ENCODE measurements at regions not wholly inside any gene's neighbourhood (a gene's known extent, or its start where the extent isn't known, plus 50 kb on each side); places are given as distances from the start of the nearest gene placed in this dataset.
"Not testable (repeated sequence)": the region's sequence is repeated elsewhere in the genome, so short reads cannot be mapped to it uniquely, and the experiment has no call there.

- DNase-seq, result no peak
Observed at GRCh38 chr5:87115839-87116364, 151.8 kb upstream of the RASA1 start.

- DNase-seq, result peak; percentile 82
Observed at GRCh38 chr5:87116825-87117512, 150.7 kb upstream of the RASA1 start.

- no peak for DNase-seq
Observed at GRCh38 chr5:87119588-87119987, 148.1 kb upstream of the RASA1 start.

GRCh38 chr5:87120518-87121303 is 147.0 kb upstream of the RASA1 start:
- DNase-seq, result peak; percentile 81

- DNase-seq, result peak; percentile 86
Observed at GRCh38 chr5:87121304-87122150, 146.2 kb upstream of the RASA1 start.

DNA sequence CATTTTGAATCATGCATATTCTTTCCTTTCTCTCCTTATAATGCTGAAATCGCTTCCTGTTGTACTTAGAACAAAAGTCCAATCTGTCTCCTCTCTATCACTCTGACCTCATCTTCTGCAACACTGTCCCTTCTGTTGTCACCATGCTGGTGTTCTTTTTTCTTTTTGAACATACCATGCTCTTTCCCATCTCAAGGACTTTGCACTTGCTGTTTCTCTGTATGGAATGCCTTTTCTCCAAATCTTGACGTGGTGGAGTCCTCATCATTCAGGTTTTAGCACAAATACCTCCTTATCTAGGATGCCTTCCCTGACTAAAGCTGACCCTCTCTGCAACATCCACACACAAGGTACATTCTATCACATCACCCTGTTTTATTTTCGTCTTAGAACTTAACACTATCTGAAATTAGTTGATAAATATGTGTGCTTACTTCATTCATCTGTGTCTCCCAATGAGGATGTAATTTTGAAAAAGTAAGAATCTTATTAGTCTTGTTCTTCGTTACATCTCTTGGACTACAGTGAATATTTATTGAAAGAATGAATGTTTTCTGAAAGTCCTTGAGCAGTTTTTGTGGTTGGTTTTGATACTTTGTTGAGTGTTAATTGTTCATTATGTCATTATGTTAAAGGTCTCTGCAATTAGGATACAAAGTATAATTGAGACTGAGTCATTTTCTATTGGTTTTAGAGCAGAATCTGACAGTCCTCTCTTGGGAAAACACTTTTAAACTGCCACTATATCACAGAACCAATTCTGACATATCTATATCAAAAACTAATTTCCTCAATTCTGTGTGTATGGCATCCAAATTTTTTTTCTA is 145.3 kb upstream of the RASA1 start:
- DNase-seq, result peak; percentile 53

DNA sequence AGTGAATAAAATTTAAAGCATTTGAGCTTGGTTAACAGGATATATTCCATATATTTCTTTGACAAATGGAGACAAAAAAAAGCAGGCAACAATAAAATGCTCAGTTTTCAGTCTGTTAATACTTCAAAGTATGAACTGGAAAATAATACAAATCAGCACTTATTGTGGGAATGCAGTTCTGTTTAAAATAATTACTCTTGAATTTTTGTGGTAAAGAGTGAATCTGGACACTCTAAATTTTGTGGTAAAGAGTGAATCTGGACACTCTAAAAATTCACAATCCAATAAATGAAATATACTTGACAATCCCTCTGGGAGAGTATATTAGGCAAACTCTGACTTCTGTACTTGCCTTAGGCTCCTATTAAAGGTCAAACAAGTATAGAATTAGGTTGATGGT is 141.9 kb upstream of the RASA1 start:
- DNase-seq, result no peak

DNA sequence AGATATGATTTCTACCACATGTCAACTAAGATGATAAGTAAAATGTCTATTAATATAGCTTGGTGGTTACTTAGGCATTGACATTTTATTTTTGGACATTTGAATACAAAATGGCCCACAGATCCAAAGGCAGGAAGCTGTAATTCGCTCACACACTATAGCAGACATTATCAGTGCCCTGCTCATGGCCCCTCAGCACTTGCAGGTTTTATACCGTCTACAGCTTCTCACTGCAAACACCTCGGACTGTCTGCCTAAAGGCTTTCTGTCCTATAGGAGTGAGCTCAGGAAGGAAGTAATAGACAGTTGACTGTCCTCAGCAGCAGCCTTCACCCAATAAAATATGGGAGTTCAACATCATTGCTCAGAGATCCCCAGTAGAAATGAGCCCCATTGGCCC is 140.8 kb upstream of the RASA1 start:
- DNase-seq, result no peak

DNA sequence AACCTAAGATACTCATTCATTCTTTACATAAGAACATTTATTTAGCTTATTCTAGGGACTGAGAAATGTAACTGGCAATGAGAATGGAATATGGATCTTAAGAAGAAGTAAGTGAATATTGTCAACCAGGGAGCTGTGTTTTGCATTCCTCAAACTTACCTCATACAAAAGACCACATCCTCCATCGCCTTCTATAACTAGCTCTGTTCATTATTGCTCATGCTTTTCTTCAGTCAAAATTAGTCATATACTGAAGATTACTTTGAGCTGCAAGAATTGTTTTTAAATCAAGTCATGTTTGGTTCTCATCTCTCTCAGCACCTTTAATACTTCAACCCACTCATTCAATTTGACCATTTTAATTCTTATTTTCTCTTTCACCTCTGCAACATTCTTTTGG is 140.3 kb upstream of the RASA1 start:
- DNase-seq, result peak; percentile 59

- no peak for DNase-seq
Observed at GRCh38 chr5:87127956-87128687, 139.6 kb upstream of the RASA1 start.

- no peak for DNase-seq
Observed at GRCh38 chr5:87129046-87129445, 138.6 kb upstream of the RASA1 start.

- no peak for DNase-seq
Observed at GRCh38 chr5:87132696-87133095, 135.0 kb upstream of the RASA1 start.

- not testable (repeated sequence) for DNase-seq
Observed at GRCh38 chr5:87134513-87134912, 133.2 kb upstream of the RASA1 start.

- DNase-seq, result no peak
Observed at GRCh38 chr5:87136096-87136495, 131.6 kb upstream of the RASA1 start.

- DNase-seq, result no peak
Observed at GRCh38 chr5:87136733-87137132, 130.9 kb upstream of the RASA1 start.

DNA sequence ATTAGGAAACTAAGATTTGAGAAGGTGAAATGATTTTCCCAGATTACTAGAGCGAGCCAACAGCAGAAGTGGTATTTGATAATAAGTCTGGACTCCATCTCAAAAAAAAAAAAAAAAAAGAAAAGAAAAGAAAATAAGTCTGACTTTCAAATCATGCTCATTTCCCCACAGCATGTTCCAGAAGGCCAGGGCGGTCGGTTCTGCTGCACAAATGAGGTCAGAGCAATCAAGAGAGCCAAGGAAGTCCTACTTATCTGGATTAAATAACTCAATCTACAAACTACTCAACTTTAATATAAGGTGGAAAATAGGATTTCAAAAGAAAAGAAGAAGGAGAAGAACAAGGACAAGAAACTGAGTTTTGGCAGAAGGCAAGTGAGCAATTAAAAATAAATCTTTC is 130.4 kb upstream of the RASA1 start:
- no peak for DNase-seq

DNA sequence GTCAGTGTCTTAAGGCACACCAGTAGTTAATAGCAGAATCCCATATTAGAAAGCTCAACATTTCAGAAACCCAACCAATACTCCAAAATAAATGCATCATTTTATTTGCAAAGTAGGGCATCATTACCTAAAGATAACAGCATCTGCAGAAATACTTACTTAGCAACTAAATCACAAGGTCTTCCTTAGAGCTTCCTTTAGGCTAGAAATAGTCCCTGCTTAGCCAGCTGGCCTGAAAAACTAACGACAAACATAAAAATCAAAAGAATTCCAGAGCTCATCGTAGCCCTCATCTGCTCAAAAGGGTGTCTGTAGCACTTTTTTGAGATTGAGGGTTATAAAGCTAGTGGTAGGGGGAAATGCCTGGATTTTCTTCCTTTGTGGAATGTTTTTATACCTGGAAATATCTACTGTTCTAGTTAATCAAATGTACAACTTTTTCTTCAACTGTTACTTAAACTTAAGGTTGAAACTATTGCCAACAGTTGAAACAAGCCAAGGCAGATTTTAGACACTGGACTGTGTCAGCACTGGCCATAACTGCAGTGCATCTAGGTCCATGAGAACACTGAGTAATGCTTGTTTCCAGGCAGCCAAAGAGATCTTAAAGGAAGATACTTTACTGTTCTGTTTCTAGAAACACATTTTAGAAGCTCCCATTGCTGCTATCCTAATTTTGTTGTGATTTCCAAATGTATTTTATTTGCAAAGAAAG is 129.4 kb upstream of the RASA1 start:
- no peak for DNase-seq

GRCh38 chr5:87139795-87140194 is 127.9 kb upstream of the RASA1 start:
- no peak for DNase-seq

DNA sequence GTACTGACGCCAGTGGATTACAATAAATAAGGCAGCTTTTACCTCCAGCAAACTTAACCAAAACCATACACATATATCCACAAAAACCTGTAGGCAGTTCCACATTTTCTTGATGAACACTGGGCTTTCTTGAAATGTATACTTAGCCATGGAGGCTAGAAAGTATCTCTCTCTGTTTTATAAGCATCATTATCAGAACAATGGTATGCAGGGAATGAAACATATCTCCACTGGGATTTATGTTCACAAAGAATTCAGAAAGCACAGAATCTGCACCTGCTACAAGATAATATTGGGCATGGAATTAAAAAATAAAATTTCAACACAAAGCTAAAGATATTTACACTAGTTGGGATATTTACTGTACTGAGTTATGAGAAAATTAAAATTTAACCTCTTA is 126.1 kb upstream of the RASA1 start:
- no peak for DNase-seq

DNA sequence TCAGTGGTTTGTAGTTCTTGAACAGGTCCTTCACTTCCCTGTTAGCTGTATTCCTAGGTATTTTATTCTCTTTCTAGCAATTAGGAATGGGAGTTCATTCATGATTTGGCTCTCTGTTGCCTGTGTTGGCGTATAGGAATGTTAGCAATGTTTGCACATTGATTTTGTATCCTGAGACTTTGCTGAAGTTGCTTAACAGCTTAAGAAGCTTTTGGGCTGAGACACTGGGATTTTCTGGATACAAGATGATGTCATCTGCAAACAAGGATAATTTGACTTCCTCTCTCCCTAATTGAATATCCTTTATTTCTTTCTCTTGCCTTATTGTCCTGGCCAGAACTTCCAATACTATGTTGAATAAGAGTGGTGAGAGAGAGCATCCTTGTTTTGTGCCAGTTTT is 121.8 kb upstream of the RASA1 start:
- not testable (repeated sequence) for DNase-seq

DNA sequence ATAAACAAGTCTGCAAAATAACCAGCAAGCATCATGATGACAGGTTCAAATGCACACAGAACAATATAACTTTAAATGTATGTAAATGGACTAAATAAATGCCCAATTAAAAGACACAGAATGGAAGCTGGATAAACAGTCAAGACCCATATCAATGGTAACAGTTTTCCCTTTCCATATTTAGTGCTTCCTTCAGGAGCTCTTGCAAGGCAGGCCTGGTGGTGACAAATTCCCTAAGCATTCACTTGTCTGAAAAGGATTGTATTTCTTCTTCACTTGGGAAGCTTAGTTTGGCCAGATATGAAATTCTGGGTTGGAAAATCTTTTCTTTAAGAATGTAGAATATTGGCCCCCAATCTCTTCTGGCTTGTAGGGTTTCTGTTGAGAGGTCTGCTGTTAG is 120.2 kb upstream of the RASA1 start:
- DNase-seq, result no peak
